CD4-positive, alpha-beta T cell treated with Interleukin-17A for 4 hours (primary cell): ENCODE measurements at regions not wholly inside any gene's neighbourhood (a gene's known extent, or its start where the extent isn't known, plus 50 kb on each side); places are given as distances from the start of the nearest gene placed in this dataset.
A peak's percentile ranks its signal among the peaks of the same experiment; 100 is the strongest.
"Not testable (repeated sequence)": the region's sequence is repeated elsewhere in the genome, so short reads cannot be mapped to it uniquely, and the experiment has no call there.

ENCODE experiments used
- DNase-seq: peaks from one replicate; pipeline ENCODE4 v3.0.0-alpha.2; 2020; ENCODE audit warnings: mixed read lengths

GRCh38 chr6:170006900-170007467 lies 255.6 kb downstream of the ERMARD start:
- DNase-seq: no peak

- no peak for DNase-seq
Measured at GRCh38 chr6:170006071-170006899, 254.9 kb downstream of the ERMARD start.

GRCh38 chr6:170005665-170006064 lies 254.2 kb downstream of the ERMARD start:
- no peak for DNase-seq

GRCh38 chr6:170004585-170005210 lies 253.3 kb downstream of the ERMARD start:
- DNase-seq: no peak

- no peak for DNase-seq
Measured at GRCh38 chr6:170003451-170004160, 252.2 kb downstream of the ERMARD start.

GRCh38 chr6:170003027-170003426 lies 251.6 kb downstream of the ERMARD start:
- DNase-seq: no peak

- DNase-seq: not testable (repeated sequence)
Measured at GRCh38 chr6:170001782-170002181, 250.4 kb downstream of the ERMARD start.

GRCh38 chr6:170000071-170000843 lies 248.8 kb downstream of the ERMARD start:
- no peak for DNase-seq

- DNase-seq: no peak
Measured at GRCh38 chr6:169999367-169999766, 247.9 kb downstream of the ERMARD start.

- no peak for DNase-seq
Measured at GRCh38 chr6:169998457-169998856, 247.0 kb downstream of the ERMARD start.

GRCh38 chr6:169997930-169998218 lies 246.5 kb downstream of the ERMARD start:
- no peak for DNase-seq

- DNase-seq: no peak
Measured at GRCh38 chr6:169997187-169997929, 245.9 kb downstream of the ERMARD start.

GRCh38 chr6:169996378-169997051 lies 245.1 kb downstream of the ERMARD start:
- DNase-seq: no peak

GRCh38 chr6:169994739-169995138 lies 243.3 kb downstream of the ERMARD start:
- no peak for DNase-seq

GRCh38 chr6:169993861-169994481 lies 242.5 kb downstream of the ERMARD start:
- DNase-seq: no peak

- DNase-seq: no peak
Measured at GRCh38 chr6:169991913-169992312, 240.5 kb downstream of the ERMARD start.

- DNase-seq: no peak
Measured at GRCh38 chr6:169991031-169991390, 239.6 kb downstream of the ERMARD start.

- DNase-seq: peak; percentile 58
Measured at GRCh38 chr6:169990095-169991030, 238.9 kb downstream of the ERMARD start.

GRCh38 chr6:169989594-169989993 lies 238.2 kb downstream of the ERMARD start:
- no peak for DNase-seq
